ENCODE measurements at regions not wholly inside any gene's neighbourhood (a gene's known extent, or its start where the extent isn't known, plus 50 kb on each side); places are given as distances from the start of the nearest gene placed in this dataset.

DNA sequence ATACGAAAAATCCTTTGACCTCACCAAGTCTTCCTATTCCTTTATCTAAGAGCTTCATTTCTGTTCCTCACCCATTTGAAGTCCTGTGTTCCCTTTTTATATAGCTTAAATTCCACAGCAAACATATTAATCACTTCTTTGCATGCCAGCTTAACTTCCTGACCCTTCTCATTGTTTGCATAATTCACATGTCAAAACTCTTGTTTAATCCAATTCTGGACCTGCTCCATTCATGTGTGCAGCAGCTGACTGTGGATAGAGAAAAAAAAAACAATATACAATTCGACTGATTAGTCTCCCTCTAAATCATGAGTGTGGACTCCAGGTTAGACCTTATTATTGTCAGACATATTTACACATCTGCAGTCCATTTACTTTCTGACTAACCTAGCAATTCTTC is 991.2 kb upstream of the TENM4 start:
- no peaks in the 10 kb centered on the region for H3K36me3 ChIP-seq (ENCODE audit: control insufficient read depth in 4 of 4, insufficient read depth in 3 of 4, low read depth in 1 of 4, low read length in 3 of 4)

DNA sequence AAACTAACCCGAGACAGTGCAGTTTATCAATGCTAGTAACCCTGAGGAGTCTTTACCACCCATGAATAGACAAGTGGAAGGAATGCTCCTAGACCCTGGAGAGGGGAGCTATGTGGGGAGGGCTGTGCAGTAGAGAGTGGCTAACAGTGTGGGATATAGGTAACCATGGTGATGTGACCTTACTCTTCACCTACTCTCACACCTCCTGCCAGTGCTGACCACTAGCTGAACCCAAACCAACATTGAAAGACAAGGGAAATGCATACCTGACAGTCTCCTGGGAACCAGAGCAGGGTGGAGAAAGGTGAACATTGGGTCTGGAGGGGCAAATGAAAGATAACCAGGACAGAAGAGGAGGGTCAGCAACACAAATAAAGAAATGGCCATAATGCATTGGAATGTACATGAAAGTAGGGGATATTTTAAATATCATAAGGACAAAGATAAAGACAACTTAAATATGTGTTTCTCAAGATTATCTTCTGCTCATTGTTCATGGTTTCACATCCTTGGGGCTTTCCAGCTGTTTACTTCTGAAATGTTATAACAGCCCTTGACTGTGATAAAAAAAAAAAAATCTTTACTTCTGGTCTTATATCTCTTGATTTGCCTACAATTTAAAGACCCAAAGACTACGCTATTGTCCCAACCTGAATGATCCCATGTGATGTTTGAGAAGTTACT is 983.3 kb upstream of the TENM4 start:
- H3K9ac ChIP-seq (ENCODE audit: low read depth in 1 of 2, low read length in 2 of 2), result no peak overlapping the region

More for the DNA sequence above, 991.2 kb upstream of the TENM4 start:
- WGBS, result 52% methylated on average over 2 of the region's 2 CpGs
- Histone ChIP-seq H3K4me1 (ENCODE audit: control insufficient read depth in 4 of 4, insufficient read depth in 4 of 4, low read length in 3 of 4) (no peaks in the 10 kb centered on the region), H3K4me3 (ENCODE audit: low read depth in 1 of 3, low read length in 3 of 3) (no peak overlapping the region), H3K9me3 (ENCODE audit: control insufficient read depth in 4 of 4, low read length in 3 of 4) (no peaks in the 10 kb centered on the region), H3K9ac (ENCODE audit: low read depth in 1 of 2, low read length in 2 of 2) (no peak overlapping the region), H3K27me3 (ENCODE audit: control insufficient read depth in 4 of 4, insufficient read depth in 4 of 4, low read length in 3 of 4) (no peaks in the 10 kb centered on the region), H3K27ac (ENCODE audit: low read depth in 1 of 2, low read length in 2 of 2) (no peak overlapping the region)
- no peak for DNase-seq (ENCODE audit: low spot score)
- TF ChIP-seq RXRA (IDR thresholded peaks at IDR 0.05) (no peak), JUND (IDR thresholded peaks at IDR 0.05) (no peak), GABPA (IDR thresholded peaks at IDR 0.05 in 1 of 2, conservative IDR thresholded peaks at IDR 0.05 in 1 of 2) (no peak), FOXA2 (IDR thresholded peaks at IDR 0.05) (no peak), TAF1 (conservative IDR thresholded peaks at IDR 0.05) (no peak)
- TF ChIP-seq, protein P1, sequence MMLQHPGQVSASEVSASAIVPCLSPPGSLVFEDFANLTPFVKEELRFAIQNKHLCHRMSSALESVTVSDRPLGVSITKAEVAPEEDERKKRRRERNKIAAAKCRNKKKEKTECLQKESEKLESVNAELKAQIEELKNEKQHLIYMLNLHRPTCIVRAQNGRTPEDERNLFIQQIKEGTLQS (IDR thresholded peaks at IDR 0.05), result no peak
- TF ChIP-seq, protein P2, sequence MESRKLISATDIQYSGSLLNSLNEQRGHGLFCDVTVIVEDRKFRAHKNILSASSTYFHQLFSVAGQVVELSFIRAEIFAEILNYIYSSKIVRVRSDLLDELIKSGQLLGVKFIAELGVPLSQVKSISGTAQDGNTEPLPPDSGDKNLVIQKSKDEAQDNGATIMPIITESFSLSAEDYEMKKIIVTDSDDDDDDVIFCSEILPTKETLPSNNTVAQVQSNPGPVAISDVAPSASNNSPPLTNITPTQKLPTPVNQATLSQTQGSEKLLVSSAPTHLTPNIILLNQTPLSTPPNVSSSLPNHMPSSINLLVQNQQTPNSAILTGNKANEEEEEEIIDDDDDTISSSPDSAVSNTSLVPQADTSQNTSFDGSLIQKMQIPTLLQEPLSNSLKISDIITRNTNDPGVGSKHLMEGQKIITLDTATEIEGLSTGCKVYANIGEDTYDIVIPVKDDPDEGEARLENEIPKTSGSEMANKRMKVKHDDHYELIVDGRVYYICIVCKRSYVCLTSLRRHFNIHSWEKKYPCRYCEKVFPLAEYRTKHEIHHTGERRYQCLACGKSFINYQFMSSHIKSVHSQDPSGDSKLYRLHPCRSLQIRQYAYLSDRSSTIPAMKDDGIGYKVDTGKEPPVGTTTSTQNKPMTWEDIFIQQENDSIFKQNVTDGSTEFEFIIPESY (IDR thresholded peaks at IDR 0.05), result no peak
- TF ChIP-seq, protein P3, sequence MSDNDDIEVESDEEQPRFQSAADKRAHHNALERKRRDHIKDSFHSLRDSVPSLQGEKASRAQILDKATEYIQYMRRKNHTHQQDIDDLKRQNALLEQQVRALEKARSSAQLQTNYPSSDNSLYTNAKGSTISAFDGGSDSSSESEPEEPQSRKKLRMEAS (IDR thresholded peaks at IDR 0.05), result no peak

More for the DNA sequence above, 983.3 kb upstream of the TENM4 start:
- H3K4me3 ChIP-seq (ENCODE audit: low read depth in 1 of 3, low read length in 3 of 3), result no peak overlapping the region
- no peaks in the 10 kb centered on the region for H3K27me3 ChIP-seq (ENCODE audit: control insufficient read depth in 4 of 4, insufficient read depth in 4 of 4, low read length in 3 of 4)
- H3K4me1 ChIP-seq (ENCODE audit: control insufficient read depth in 4 of 4, insufficient read depth in 4 of 4, low read length in 3 of 4), result no peaks in the 10 kb centered on the region
- DNase-seq (ENCODE audit: low spot score), result no peak
- WGBS, result 56% methylated on average over 2 of the region's 2 CpGs
- H3K27ac ChIP-seq (ENCODE audit: low read depth in 1 of 2, low read length in 2 of 2), result no peak overlapping the region
- H3K9me3 ChIP-seq (ENCODE audit: control insufficient read depth in 4 of 4, low read length in 3 of 4), result no peaks in the 10 kb centered on the region
- no peaks in the 10 kb centered on the region for H3K36me3 ChIP-seq (ENCODE audit: control insufficient read depth in 4 of 4, insufficient read depth in 3 of 4, low read depth in 1 of 4, low read length in 3 of 4)
- TF ChIP-seq JUND (IDR thresholded peaks at IDR 0.05) (no peak), EGR1 (IDR thresholded peaks at IDR 0.05; ENCODE audit: low read depth in 2 of 2) (no peak), TAF1 (conservative IDR thresholded peaks at IDR 0.05) (no peak), RAD21 (IDR thresholded peaks at IDR 0.05) (no peak), YY1 (IDR thresholded peaks at IDR 0.05) (no peak), HNF4G (IDR thresholded peaks at IDR 0.05) (no peak), SP1 (IDR thresholded peaks at IDR 0.05) (no peak), FOXA2 (IDR thresholded peaks at IDR 0.05) (no peak)
- TF ChIP-seq, protein P1 (IDR thresholded peaks at IDR 0.05), result no peak
- TF ChIP-seq, protein P4, sequence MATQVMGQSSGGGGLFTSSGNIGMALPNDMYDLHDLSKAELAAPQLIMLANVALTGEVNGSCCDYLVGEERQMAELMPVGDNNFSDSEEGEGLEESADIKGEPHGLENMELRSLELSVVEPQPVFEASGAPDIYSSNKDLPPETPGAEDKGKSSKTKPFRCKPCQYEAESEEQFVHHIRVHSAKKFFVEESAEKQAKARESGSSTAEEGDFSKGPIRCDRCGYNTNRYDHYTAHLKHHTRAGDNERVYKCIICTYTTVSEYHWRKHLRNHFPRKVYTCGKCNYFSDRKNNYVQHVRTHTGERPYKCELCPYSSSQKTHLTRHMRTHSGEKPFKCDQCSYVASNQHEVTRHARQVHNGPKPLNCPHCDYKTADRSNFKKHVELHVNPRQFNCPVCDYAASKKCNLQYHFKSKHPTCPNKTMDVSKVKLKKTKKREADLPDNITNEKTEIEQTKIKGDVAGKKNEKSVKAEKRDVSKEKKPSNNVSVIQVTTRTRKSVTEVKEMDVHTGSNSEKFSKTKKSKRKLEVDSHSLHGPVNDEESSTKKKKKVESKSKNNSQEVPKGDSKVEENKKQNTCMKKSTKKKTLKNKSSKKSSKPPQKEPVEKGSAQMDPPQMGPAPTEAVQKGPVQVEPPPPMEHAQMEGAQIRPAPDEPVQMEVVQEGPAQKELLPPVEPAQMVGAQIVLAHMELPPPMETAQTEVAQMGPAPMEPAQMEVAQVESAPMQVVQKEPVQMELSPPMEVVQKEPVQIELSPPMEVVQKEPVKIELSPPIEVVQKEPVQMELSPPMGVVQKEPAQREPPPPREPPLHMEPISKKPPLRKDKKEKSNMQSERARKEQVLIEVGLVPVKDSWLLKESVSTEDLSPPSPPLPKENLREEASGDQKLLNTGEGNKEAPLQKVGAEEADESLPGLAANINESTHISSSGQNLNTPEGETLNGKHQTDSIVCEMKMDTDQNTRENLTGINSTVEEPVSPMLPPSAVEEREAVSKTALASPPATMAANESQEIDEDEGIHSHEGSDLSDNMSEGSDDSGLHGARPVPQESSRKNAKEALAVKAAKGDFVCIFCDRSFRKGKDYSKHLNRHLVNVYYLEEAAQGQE (IDR thresholded peaks at IDR 0.05), result no peak
- TF ChIP-seq, protein P5, sequence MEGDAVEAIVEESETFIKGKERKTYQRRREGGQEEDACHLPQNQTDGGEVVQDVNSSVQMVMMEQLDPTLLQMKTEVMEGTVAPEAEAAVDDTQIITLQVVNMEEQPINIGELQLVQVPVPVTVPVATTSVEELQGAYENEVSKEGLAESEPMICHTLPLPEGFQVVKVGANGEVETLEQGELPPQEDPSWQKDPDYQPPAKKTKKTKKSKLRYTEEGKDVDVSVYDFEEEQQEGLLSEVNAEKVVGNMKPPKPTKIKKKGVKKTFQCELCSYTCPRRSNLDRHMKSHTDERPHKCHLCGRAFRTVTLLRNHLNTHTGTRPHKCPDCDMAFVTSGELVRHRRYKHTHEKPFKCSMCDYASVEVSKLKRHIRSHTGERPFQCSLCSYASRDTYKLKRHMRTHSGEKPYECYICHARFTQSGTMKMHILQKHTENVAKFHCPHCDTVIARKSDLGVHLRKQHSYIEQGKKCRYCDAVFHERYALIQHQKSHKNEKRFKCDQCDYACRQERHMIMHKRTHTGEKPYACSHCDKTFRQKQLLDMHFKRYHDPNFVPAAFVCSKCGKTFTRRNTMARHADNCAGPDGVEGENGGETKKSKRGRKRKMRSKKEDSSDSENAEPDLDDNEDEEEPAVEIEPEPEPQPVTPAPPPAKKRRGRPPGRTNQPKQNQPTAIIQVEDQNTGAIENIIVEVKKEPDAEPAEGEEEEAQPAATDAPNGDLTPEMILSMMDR (IDR thresholded peaks at IDR 0.05; ENCODE audit: low read depth, low read length, missing input control), result no peak

All from liver (tissue), 8 donors.